ENCODE measurements at regions not wholly inside any gene's neighbourhood (a gene's known extent, or its start where the extent isn't known, plus 50 kb on each side); places are given as distances from the start of the nearest gene placed in this dataset.

DNA sequence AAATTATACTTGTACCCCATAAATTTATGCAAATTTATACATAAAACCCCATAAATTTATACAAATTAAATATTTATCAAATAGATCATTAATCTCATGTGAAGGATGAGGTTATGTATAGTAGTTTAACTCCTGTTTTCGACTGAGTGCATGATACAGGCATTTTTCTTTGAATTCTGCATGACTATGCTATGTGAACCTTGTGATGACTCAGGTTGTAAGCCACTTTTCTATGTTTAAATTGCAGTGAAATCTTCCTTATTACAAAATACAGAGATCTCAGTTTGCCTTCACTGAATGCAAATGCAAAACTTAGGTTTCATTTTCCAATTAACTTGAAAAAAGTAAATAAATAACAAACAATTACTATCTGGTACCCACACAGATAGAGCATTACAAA, 843.7 kb downstream of the CDH11 start:
- no peak for TF ChIP-seq CTCF (IDR thresholded peaks at IDR 0.05)
- no peak for TF ChIP-seq POLR2A (IDR thresholded peaks at IDR 0.05)

Data from uterus (tissue), 2 donors.